ENCODE measurements at regions not wholly inside any gene's neighbourhood (a gene's known extent, or its start where the extent isn't known, plus 50 kb on each side); places are given as distances from the start of the nearest gene placed in this dataset.

DNA sequence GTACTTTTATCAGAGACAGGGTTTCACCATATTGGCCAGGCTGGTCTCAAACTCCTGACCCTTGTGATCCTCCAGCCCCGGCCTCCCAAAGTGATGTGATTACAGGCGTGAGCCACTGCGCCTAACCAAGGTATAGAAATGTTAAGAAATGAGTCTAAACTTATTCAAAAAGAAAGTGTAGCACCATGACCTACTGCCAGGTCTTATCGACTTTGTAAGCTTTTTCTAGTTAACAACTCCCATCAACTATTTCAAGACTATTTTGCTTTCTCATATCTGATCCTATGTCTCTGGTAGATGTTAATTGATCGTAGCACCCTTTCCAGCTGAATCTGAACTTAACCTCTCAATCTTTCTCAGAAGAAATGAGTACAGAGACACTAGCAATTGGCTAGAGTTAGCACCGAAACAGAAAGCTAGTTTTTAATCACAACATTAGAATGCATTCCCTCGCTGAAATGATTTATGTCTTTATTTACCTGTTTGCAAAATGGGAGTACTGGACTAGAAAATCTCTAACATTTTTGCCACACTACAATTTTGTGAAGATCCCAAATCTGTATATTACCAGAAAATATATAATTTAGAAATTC, 114.0 kb upstream of the HGF start:
- TF ChIP-seq, protein P1, sequence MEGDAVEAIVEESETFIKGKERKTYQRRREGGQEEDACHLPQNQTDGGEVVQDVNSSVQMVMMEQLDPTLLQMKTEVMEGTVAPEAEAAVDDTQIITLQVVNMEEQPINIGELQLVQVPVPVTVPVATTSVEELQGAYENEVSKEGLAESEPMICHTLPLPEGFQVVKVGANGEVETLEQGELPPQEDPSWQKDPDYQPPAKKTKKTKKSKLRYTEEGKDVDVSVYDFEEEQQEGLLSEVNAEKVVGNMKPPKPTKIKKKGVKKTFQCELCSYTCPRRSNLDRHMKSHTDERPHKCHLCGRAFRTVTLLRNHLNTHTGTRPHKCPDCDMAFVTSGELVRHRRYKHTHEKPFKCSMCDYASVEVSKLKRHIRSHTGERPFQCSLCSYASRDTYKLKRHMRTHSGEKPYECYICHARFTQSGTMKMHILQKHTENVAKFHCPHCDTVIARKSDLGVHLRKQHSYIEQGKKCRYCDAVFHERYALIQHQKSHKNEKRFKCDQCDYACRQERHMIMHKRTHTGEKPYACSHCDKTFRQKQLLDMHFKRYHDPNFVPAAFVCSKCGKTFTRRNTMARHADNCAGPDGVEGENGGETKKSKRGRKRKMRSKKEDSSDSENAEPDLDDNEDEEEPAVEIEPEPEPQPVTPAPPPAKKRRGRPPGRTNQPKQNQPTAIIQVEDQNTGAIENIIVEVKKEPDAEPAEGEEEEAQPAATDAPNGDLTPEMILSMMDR (conservative IDR thresholded peaks at IDR 0.05; ENCODE audit: low read depth, low read length), result no peak
- no peak for TF ChIP-seq EZH2 (IDR thresholded peaks at IDR 0.05; ENCODE audit: borderline replicate concordance, low read depth, low read length, poor library complexity, severe bottlenecking)

Measured in A673 (cell line).